ENCODE measurements at regions not wholly inside any gene's neighbourhood (a gene's known extent, or its start where the extent isn't known, plus 50 kb on each side); places are given as distances from the start of the nearest gene placed in this dataset.

DNA sequence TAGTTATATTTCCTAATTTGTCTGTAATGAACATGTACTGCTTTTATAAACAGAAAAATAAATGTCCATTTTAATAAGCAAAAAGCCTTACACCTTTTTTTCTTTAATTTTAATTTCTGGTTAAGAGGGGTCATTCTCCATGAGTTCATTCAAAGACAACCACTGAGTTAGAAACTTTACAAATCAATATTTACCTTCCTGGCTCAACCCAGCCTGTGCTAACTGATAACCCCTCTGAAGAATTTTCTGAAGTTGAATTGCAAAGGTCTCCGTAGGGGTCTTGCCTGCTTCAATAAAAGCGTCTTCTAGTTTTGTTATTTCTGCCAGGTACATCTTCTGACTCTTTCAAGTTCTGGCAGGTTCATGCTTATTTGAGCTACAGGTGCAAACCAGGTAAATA is 440.4 kb upstream of the SALL1 start:
- Histone ChIP-seq H3K4me1 (ENCODE audit: insufficient read depth, low read length) (peaks cover 9% of the 10 kb centered on the region), H3K9ac (ENCODE audit: low read depth, low read length) (no peak overlapping the region), H3K36me3 (ENCODE audit: insufficient read depth, low read length) (no peaks in the 10 kb centered on the region), H3K9me3 (ENCODE audit: control insufficient read depth, insufficient read depth, low read length) (no peaks in the 10 kb centered on the region)

DNA sequence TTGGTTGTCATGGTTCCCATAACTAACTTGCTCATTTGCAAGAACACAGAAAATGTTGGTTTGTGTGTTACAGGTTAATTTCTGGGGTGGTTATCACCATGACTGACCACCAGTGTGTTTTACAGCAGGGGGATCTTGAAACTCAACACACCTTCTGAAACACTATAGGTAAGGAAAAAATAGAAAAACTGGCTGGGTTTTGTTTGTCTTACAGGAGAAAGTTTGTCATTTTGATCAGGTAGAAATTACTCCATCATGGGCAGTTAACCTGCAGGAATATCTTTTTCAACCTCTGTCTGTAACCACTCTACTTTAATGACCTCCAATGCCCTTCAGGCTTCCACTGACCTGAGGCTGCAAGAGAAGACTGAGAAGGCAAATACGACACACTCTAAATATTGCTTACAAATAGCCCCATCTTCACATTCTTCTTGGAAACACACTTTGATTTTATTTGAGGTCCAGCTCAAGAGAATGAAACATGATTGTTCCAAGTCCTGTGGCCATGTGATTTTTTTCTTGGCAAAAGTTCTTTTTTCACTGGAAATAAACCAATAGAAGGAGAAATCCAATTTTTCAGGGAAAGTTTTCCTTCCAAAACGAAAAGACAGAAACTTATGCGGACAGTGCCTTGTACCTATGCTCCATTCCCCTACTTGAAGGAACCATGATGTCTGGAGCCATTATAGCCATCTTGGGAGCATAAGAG is 428.7 kb upstream of the SALL1 start:
- H3K9ac ChIP-seq (ENCODE audit: low read depth, low read length): no peak overlapping the region
- H3K36me3 ChIP-seq (ENCODE audit: insufficient read depth, low read length): no peaks in the 10 kb centered on the region
- H3K9me3 ChIP-seq (ENCODE audit: control insufficient read depth, insufficient read depth, low read length): no peaks in the 10 kb centered on the region
- peaks cover 16% of the 10 kb centered on the region for H3K4me1 ChIP-seq (ENCODE audit: insufficient read depth, low read length)

DNA sequence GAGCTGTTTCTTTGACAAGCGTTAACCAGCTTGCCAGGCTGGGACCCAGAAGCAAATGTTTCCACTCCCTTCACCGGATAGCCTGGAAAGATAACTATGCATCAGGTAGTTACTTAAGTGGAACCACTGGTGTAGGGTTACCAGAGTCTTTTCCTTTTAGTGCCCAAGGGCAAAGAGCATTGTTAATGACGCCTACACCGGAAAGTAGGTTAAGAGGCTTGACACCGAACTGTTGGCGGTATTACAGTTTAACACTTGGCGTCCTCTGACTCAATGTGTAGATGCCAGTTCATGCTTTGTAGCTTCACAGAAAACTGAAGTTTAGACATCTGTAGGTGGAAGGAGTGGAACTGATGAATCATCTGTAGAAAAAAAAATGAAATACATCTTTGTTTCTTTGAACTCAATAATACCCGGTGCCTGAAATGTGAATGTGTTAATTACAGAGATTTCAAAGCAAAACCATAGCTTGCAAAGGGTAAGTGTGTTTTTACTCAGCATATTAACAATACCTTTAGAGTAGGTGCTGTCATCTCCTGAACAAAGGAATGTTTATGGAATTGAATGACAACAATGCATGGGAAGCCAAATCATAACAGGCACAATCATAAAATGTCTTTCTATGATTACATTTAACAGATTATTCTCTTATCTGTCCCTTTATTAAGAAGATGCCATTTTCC is 426.7 kb upstream of the SALL1 start:
- Histone ChIP-seq H3K9me3 (ENCODE audit: control insufficient read depth, insufficient read depth, low read length) (no peaks in the 10 kb centered on the region), H3K4me1 (ENCODE audit: insufficient read depth, low read length) (peaks cover 16% of the 10 kb centered on the region), H3K9ac (ENCODE audit: low read depth, low read length) (no peak overlapping the region), H3K36me3 (ENCODE audit: insufficient read depth, low read length) (no peaks in the 10 kb centered on the region)

- Histone ChIP-seq H3K9ac (ENCODE audit: low read depth, low read length) (no peak overlapping the region), H3K9me3 (ENCODE audit: control insufficient read depth, insufficient read depth, low read length) (no peaks in the 10 kb centered on the region), H3K36me3 (ENCODE audit: insufficient read depth, low read length) (no peaks in the 10 kb centered on the region), H3K4me1 (ENCODE audit: insufficient read depth, low read length) (peaks cover 16% of the 10 kb centered on the region)
Observed at GRCh38 chr16:51576498-51577195, 425.6 kb upstream of the SALL1 start.

- Histone ChIP-seq H3K9ac (ENCODE audit: low read depth, low read length) (no peak overlapping the region), H3K9me3 (ENCODE audit: control insufficient read depth, insufficient read depth, low read length) (no peaks in the 10 kb centered on the region), H3K36me3 (ENCODE audit: insufficient read depth, low read length) (no peaks in the 10 kb centered on the region), H3K4me1 (ENCODE audit: insufficient read depth, low read length) (peaks cover 18% of the 10 kb centered on the region)
Observed at GRCh38 chr16:51573191-51573590, 422.1 kb upstream of the SALL1 start.

- peaks cover 5% of the 10 kb centered on the region; the same call in 1 of the 2 replicates for H3K4me1 ChIP-seq (ENCODE audit: insufficient read depth, low read length)
- H3K36me3 ChIP-seq (ENCODE audit: insufficient read depth, low read length): no peaks in the 10 kb centered on the region
- H3K9ac ChIP-seq (ENCODE audit: low read depth, low read length): no peak overlapping the region
- 0 out of 2 replicates have a peak, but pooled peaks cover 3% of the 10 kb centered on the region for H3K9me3 ChIP-seq (ENCODE audit: control insufficient read depth, insufficient read depth, low read length)
Observed at GRCh38 chr16:51569203-51569931, 418.3 kb upstream of the SALL1 start.

- H3K36me3 ChIP-seq (ENCODE audit: insufficient read depth, low read length): no peaks in the 10 kb centered on the region
- H3K9me3 ChIP-seq (ENCODE audit: control insufficient read depth, insufficient read depth, low read length): 0 out of 2 replicates have a peak, but pooled peaks cover 3% of the 10 kb centered on the region
- peaks cover 5% of the 10 kb centered on the region; the same call in 1 of the 2 replicates for H3K4me1 ChIP-seq (ENCODE audit: insufficient read depth, low read length)
- no peak overlapping the region for H3K9ac ChIP-seq (ENCODE audit: low read depth, low read length)
Observed at GRCh38 chr16:51567911-51568310, 416.8 kb upstream of the SALL1 start.

- H3K4me1 ChIP-seq (ENCODE audit: insufficient read depth, low read length): peaks cover 5% of the 10 kb centered on the region; the same call in 1 of the 2 replicates
- 0 out of 2 replicates have a peak, but pooled peaks cover 3% of the 10 kb centered on the region for H3K9me3 ChIP-seq (ENCODE audit: control insufficient read depth, insufficient read depth, low read length)
- no peaks in the 10 kb centered on the region for H3K36me3 ChIP-seq (ENCODE audit: insufficient read depth, low read length)
- no peak overlapping the region for H3K9ac ChIP-seq (ENCODE audit: low read depth, low read length)
Observed at GRCh38 chr16:51565184-51565583, 414.1 kb upstream of the SALL1 start.

DNA sequence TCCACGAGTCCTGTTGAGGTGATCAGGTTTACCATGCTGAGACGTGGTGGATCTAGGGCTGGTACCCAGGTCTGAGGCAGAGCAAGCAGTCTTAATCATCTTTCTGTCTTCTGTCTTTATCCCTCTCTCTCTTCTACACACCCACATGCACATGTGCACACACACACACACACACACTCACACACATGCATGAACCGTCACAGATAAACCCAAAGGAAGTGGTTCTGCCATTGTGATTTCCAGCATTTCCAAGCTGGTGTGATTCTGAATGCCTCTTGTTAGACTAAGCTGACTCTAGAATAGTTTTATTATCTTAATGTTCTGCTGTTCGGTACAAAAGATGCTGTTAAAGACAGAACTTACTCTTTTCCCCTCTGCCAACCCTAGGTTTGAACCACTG is 411.8 kb upstream of the SALL1 start:
- H3K36me3 ChIP-seq (ENCODE audit: insufficient read depth, low read length): no peaks in the 10 kb centered on the region
- peaks cover 3% of the 10 kb centered on the region; the same call in 1 of the 2 replicates for H3K9me3 ChIP-seq (ENCODE audit: control insufficient read depth, insufficient read depth, low read length)
- no peaks in the 10 kb centered on the region for H3K4me1 ChIP-seq (ENCODE audit: insufficient read depth, low read length)
- no peak overlapping the region for H3K9ac ChIP-seq (ENCODE audit: low read depth, low read length)

GRCh38 chr16:51559901-51560300 is 408.8 kb upstream of the SALL1 start:
- H3K4me1 ChIP-seq (ENCODE audit: insufficient read depth, low read length): 0 out of 2 replicates have a peak, but pooled peaks cover 3% of the 10 kb centered on the region
- peaks cover 3% of the 10 kb centered on the region; the same call in 1 of the 2 replicates for H3K9me3 ChIP-seq (ENCODE audit: control insufficient read depth, insufficient read depth, low read length)
- H3K9ac ChIP-seq (ENCODE audit: low read depth, low read length): no peak overlapping the region
- no peaks in the 10 kb centered on the region for H3K36me3 ChIP-seq (ENCODE audit: insufficient read depth, low read length)

DNA sequence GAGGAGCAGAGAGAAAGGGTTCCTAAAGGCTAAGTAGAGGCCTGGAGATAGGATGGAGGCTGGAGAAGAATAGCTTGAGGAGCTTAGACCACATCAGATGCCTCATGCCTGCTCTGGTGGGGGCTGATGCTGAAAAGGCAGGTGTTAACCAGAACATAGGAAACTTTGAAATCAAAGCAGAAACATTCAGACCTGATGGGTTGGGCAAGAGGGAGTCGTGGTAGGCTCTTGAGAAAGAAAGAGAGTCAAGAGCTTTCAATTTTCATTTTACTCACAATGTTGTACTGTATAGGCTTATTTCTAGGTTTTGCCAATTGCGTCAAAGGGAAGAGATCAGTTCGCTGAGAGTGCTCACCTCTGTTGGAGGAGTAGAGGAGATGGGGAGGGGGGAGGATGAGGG is 406.6 kb upstream of the SALL1 start:
- Histone ChIP-seq H3K9me3 (ENCODE audit: control insufficient read depth, insufficient read depth, low read length) (no peaks in the 10 kb centered on the region; the same call in 1 of the 2 replicates), H3K36me3 (ENCODE audit: insufficient read depth, low read length) (no peaks in the 10 kb centered on the region), H3K4me1 (ENCODE audit: insufficient read depth, low read length) (0 out of 2 replicates have a peak, but pooled peaks cover 3% of the 10 kb centered on the region), H3K9ac (ENCODE audit: low read depth, low read length) (no peak overlapping the region)

DNA sequence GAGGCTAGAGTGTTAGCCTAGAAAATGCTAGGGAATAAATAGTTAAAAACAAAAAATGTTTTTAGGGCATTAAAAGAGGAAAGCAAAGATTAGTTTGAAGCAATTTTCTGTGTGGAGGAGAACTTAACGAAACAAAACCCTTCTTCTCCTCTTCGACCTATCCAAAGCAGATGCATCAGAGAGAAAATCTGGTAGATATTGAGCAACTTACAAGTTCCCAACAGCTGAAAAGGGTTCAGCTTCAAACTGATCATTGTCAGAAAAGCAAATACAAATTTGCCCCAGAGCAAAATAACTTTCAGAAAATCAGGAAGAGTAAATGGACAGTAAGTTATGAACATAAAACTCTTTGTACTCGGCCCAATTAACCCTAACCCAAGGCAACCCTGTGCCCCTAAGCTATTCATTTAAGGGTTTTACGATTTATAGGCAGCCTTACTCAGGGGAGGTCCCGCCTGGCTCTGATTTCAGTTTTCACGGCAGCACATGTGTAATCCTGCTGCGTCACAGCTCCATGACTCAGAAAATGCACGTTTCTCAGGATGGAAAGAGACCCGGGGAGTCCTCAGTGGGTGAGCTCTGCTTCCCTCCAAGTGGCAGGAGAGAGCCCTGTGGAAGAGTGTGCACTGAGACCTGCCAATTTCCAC is 405.7 kb upstream of the SALL1 start:
- Histone ChIP-seq H3K9me3 (ENCODE audit: control insufficient read depth, insufficient read depth, low read length) (no peaks in the 10 kb centered on the region; the same call in 1 of the 2 replicates), H3K36me3 (ENCODE audit: insufficient read depth, low read length) (no peaks in the 10 kb centered on the region), H3K9ac (ENCODE audit: low read depth, low read length) (no peak overlapping the region), H3K4me1 (ENCODE audit: insufficient read depth, low read length) (0 out of 2 replicates have a peak, but pooled peaks cover 3% of the 10 kb centered on the region)

DNA sequence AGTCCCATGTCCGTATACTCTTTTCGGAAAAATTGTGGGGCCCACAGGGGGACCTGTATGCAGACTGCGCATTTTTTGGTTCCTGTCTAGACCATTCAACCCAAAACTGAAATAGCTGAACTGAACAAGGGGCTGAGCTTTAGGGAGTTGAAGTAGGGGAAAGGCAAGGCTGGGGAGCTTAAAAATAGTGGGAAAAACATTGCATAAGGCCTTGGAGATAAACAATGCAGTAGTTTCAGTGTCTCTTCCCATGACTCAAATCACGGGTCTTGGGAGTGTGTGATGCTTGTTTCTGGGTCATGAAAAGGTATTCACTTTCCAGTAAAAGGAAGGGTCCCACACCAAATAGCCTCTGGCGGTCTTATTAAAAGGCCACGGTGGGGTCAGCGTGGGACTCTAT is 402.8 kb upstream of the SALL1 start:
- Histone ChIP-seq H3K36me3 (ENCODE audit: insufficient read depth, low read length) (no peaks in the 10 kb centered on the region), H3K4me1 (ENCODE audit: insufficient read depth, low read length) (0 out of 2 replicates have a peak, but pooled peaks cover 3% of the 10 kb centered on the region), H3K9me3 (ENCODE audit: control insufficient read depth, insufficient read depth, low read length) (no peaks in the 10 kb centered on the region), H3K9ac (ENCODE audit: low read depth, low read length) (no peak overlapping the region)
